Endodermal cell (in vitro differentiated cells): ENCODE measurements at regions not wholly inside any gene's neighbourhood (a gene's known extent, or its start where the extent isn't known, plus 50 kb on each side); places are given as distances from the start of the nearest gene placed in this dataset.
A peak's percentile ranks its signal among the peaks of the same experiment; 100 is the strongest.

Experiments used
- DNase-seq: peaks from one replicate; pipeline ENCODE4 v3.0.0-alpha.2; 2017
- H3K27ac ChIP-seq: 2 replicates; pipeline ENCODE4 v1.5.1; 2013; ENCODE audit warnings: mild to moderate bottlenecking, low read depth, low read length, moderate library complexity
- H3K27me3 ChIP-seq: 2 replicates; pipeline ENCODE4 v1.6.1; 2013; ENCODE audit warnings: mild to moderate bottlenecking, low read length, moderate library complexity; ENCODE audit not compliant: insufficient read depth, control insufficient read depth, poor library complexity, severe bottlenecking
- H3K36me3 ChIP-seq: 2 replicates; pipeline ENCODE4 v1.7.0; 2013; ENCODE audit warnings: mild to moderate bottlenecking, low read length, moderate library complexity; ENCODE audit not compliant: control insufficient read depth, insufficient read depth
- H3K4me1 ChIP-seq: one replicate; pipeline ENCODE4 v1.7.0; 2013; ENCODE audit warnings: low read length; ENCODE audit not compliant: control insufficient read depth, insufficient read depth
- H3K4me3 ChIP-seq: 2 replicates; pipeline ENCODE4 v1.5.1; 2013; ENCODE audit warnings: mild to moderate bottlenecking, low read length, moderate library complexity
- H3K9ac ChIP-seq: 2 replicates; pipeline ENCODE4 v1.6.1; 2013; ENCODE audit warnings: mild to moderate bottlenecking, low read length, moderate library complexity; ENCODE audit not compliant: poor library complexity, severe bottlenecking; ENCODE audit errors: extremely low read depth
- H3K9me3 ChIP-seq: 2 replicates; pipeline ENCODE4 v1.6.1; 2013; ENCODE audit warnings: mild to moderate bottlenecking, low read length, moderate library complexity; ENCODE audit not compliant: control insufficient read depth
- H3K27ac Mint-ChIP-seq: 2 replicates; pipeline ENCODE4 v1.8.0; 2020; ENCODE audit warnings: mixed read lengths
- H3K27me3 Mint-ChIP-seq: 2 replicates; pipeline ENCODE4 v1.8.0; 2021; ENCODE audit warnings: mild to moderate bottlenecking, mixed read lengths; ENCODE audit not compliant: insufficient read depth
- H3K36me3 Mint-ChIP-seq: 2 replicates; pipeline ENCODE4 v1.8.0; 2020; ENCODE audit warnings: low read depth, mixed read lengths
- H3K4me1 Mint-ChIP-seq: 2 replicates; pipeline ENCODE4 v1.8.0; 2020; ENCODE audit warnings: mixed read lengths
- H3K4me3 Mint-ChIP-seq: 2 replicates; pipeline ENCODE4 v1.8.0; 2020; ENCODE audit warnings: mild to moderate bottlenecking, moderate library complexity, mixed read lengths
- H3K9me3 Mint-ChIP-seq: 2 replicates; pipeline ENCODE4 v1.8.0; 2020; ENCODE audit warnings: mild to moderate bottlenecking, mixed read lengths
- CTCF ChIP-seq: fragments of 200-600 bp; sonication (generic); conservative IDR thresholded peaks from 2 replicates; pipeline ENCODE4 v1.5.0; 2021; ENCODE audit warnings: antibody characterized with exemption, mild to moderate bottlenecking
- WGBS, 2 experiments: methylation state at CpG; one replicate each; pipeline versions ENCODE4 v1.1.5 to v1.1.7; 2013; ENCODE audit warnings: missing lambda C conversion rate in 2 of 2, mixed read lengths in 1 of 2; ENCODE audit not compliant: insufficient coverage in 1 of 2, insufficient read length in 1 of 2; 5-methylcytosine and 5-hydroxymethylcytosine counted together

GRCh38 chr17:36879624-36880131, 57.6 kb upstream of the LHX1 start:
- Mint-ChIP-seq H3K27me3 (peaks cover 4% of the 10 kb centered on the region), H3K4me3 (no peak overlapping the region), H3K27ac (no peak overlapping the region), H3K4me1 (peaks cover 27% of the 10 kb centered on the region), H3K36me3 (peaks cover 13% of the 10 kb centered on the region), H3K9me3 (peaks cover 22% of the 10 kb centered on the region)
- no peak overlapping the region for H3K4me3 ChIP-seq
- H3K27ac ChIP-seq: no peak overlapping the region
- 87 to 95% methylated on average over 3 to 14 of the region's 14 CpGs for WGBS, 2 experiments
- H3K27me3 ChIP-seq: no peaks in the 10 kb centered on the region
- H3K36me3 ChIP-seq: no peaks in the 10 kb centered on the region
- H3K9ac ChIP-seq: no peak overlapping the region
- peaks cover 6% of the 10 kb centered on the region for H3K4me1 ChIP-seq
- no peak for DNase-seq
- no peak for TF ChIP-seq CTCF
- H3K9me3 ChIP-seq: peaks cover 24% of the 10 kb centered on the region

- Mint-ChIP-seq H3K27ac (no peak overlapping the region), H3K4me3 (no peak overlapping the region), H3K9me3 (peaks cover 22% of the 10 kb centered on the region), H3K36me3 (peaks cover 13% of the 10 kb centered on the region), H3K27me3 (peaks cover 4% of the 10 kb centered on the region), H3K4me1 (peaks cover 27% of the 10 kb centered on the region)
- H3K4me3 ChIP-seq: no peak overlapping the region
- H3K9me3 ChIP-seq: peaks cover 24% of the 10 kb centered on the region
- no peaks in the 10 kb centered on the region for H3K36me3 ChIP-seq
- no peaks in the 10 kb centered on the region for H3K27me3 ChIP-seq
- no peak for TF ChIP-seq CTCF
- DNase-seq: peak; percentile 53
- H3K4me1 ChIP-seq: peaks cover 6% of the 10 kb centered on the region
- WGBS, 2 experiments: 77 to 81% methylated on average over 5 to 6 of the region's 6 CpGs
- no peak overlapping the region for H3K9ac ChIP-seq
- no peak overlapping the region for H3K27ac ChIP-seq
Observed at GRCh38 chr17:36880268-36880905, 56.9 kb upstream of the LHX1 start.

- Mint-ChIP-seq H3K4me1 (peaks cover 23% of the 10 kb centered on the region), H3K27ac (no peak overlapping the region), H3K4me3 (no peak overlapping the region), H3K27me3 (peaks cover 4% of the 10 kb centered on the region), H3K9me3 (peaks cover 22% of the 10 kb centered on the region), H3K36me3 (peaks cover 13% of the 10 kb centered on the region)
- Histone ChIP-seq H3K9me3 (peaks cover 24% of the 10 kb centered on the region), H3K9ac (no peak overlapping the region), H3K4me3 (peak overlapping the region; percentile 17), H3K36me3 (no peaks in the 10 kb centered on the region), H3K4me1 (peaks cover 12% of the 10 kb centered on the region), H3K27ac (no peak overlapping the region), H3K27me3 (no peaks in the 10 kb centered on the region)
- TF ChIP-seq CTCF: no peak
- DNase-seq: no peak
Observed at GRCh38 chr17:36881323-36881722, 56.0 kb upstream of the LHX1 start.
